ENCODE measurements at regions not wholly inside any gene's neighbourhood (a gene's known extent, or its start where the extent isn't known, plus 50 kb on each side); places are given as distances from the start of the nearest gene placed in this dataset.

DNA sequence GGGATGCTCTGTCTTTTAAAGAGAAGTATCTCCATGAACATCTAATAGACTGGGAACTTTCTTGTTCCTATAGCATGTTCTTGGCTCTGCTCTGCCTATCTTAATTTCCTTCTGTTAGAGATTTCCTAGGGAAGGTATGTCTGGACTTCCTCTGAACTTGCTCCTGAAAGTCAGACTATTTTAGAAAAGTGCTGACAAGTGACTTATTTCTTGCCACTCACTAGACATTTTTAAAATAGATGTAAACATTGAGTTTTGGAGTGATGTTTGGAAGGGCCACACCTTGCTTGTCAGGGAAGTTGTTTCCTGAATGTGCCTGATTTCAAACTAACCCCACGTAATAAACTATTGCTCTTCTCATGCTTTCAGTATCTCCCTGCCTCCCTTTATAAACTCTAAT, 62.4 kb upstream of the ATP8A1 start:
- no peak for TF ChIP-seq GATA1 (IDR thresholded peaks at IDR 0.05; ENCODE audit: low read depth, low read length)
- DNase-seq = no peak

DNA sequence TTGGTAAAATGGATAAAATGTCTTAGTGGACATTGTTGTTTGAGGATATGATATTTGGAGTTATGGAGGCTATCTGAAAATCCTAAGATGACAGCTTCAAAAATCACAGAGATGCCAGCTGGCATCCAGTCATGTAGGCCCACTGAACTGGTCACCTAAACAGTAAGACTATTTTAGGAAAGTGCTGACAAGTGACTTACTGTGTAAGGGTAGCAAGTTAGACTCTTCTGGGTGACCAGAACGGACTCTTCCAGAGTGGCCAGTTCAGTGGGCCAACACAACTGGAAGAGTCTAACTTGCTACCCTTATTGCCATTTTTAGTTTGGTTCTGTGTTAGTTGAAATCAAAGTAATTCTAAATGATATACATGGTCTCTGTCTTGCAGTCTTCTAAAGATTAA, 61.4 kb upstream of the ATP8A1 start:
- TF ChIP-seq POLR2A (IDR thresholded peaks at IDR 0.05; ENCODE audit: low read length) (no peak), GATA1 (IDR thresholded peaks at IDR 0.05; ENCODE audit: low read depth, low read length) (no peak)
- DNase-seq = no peak

DNA sequence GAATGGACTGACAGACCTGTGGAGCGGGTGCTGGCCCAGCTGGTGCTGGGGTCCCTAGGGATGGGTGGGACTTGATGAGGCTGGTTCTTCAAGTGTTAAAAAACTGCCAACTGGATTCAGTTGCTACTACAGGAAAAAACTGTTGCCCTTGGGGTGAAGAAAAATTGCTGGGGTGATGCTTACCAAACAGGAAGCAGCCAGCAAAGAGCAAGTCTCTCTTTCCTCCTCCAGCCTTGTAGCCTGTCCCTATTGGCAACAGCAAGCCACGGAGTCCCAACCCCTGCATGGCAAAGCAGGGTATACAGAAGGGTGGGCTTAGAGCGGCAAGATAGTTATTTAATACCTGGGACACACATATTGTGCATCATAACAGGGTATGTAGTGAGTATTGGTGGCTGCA, 60.1 kb upstream of the ATP8A1 start:
- TF ChIP-seq GATA1 (IDR thresholded peaks at IDR 0.05; ENCODE audit: low read depth, low read length) = no peak
- TF ChIP-seq POLR2A (IDR thresholded peaks at IDR 0.05; ENCODE audit: low read length) = no peak
- no peak for DNase-seq

DNA sequence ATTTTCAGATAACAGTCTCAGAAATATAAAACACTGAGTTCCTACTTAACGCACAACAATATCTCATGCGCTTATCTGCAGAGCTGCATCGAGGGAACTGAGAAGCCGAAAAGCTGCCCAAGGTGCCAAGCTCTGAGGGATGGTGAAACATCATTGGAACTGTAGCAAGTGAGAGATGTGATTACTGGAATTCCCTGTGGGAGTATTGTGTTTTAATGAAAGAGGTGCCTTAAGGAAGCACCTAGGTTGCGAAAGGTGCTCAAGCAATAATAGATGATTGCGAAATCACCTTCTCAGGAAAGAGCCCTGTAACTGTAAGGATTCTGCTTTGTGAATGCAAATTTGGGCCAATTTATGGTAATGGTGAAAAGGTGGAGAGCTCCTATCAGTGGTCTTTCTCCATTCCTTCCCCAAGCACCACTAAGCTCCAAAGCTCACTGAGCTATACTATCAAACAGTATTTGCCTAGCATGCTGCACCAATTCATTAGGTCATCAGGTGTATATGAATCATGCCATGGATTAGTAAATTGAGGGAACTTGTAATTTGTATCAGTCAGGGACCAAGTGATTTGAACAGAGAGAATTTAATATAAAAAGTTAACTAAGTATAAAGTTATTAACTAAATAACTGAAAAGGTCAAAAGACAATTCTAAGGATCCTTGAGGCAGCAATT, 59.0 kb upstream of the ATP8A1 start:
- TF ChIP-seq POLR2A (IDR thresholded peaks at IDR 0.05; ENCODE audit: low read length) (no peak), GATA1 (IDR thresholded peaks at IDR 0.05; ENCODE audit: low read depth, low read length) (no peak)
- DNase-seq = no peak

DNA sequence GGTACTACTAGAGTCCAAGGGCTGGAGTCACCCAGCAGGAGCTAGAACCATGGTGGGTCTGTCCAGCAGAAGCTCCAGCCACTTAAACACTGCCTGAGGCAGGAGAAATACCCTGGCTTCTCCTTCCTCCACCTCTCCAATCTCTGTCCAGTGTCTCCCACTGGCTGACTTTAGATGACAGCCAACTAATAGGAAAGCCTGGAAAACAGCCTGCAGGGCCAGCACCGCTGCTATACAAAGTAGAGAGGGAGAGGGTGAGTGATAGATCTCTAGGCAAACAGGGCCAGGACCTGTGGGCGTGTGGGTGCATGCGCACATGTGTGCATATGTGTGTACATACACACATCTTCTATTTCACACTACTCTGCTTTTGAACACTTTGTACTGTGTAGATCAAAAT, 56.5 kb upstream of the ATP8A1 start:
- DNase-seq = no peak
- TF ChIP-seq GATA1 (IDR thresholded peaks at IDR 0.05; ENCODE audit: low read depth, low read length) (no peak), POLR2A (IDR thresholded peaks at IDR 0.05; ENCODE audit: low read length) (no peak)

DNA sequence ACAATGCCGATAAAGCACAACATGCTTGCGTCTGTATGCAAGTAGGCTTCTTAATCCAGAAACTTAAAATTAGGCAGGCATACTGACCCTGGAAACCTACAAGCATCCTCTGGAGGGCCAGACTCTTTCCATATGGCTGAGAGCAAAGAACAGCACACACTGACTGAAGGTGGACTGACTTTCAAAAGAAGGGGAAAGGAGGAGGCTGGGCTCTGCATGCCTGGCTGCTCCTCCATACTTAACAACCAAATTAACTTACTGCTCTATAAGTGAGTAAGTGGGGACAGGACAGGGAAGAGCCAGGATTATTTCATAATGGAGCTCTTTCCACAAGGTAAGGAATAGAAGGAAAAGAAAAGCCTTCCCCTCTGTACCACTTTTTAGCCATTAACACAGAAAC, 55.9 kb upstream of the ATP8A1 start:
- TF ChIP-seq POLR2A (IDR thresholded peaks at IDR 0.05; ENCODE audit: low read length) = no peak
- no peak for TF ChIP-seq GATA1 (IDR thresholded peaks at IDR 0.05; ENCODE audit: low read depth, low read length)
- DNase-seq = no peak

DNA sequence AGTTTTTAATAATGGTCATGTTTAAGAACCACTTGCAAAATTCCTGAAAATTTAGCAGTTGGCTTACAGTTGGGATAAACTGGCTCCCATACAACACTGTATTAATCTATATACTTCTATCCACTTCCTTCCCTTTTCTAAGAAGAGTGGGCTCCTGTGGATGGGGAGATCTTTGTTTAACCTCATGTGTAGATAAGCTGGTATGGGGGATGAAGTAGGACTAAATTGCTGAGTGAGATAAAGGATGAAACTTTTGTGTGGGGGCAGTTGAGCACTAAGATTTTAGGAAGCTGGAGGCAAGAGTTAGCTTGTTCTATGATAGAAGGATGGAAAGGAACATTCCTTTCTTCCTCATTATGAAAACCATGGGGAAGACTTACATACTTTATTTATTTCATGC, 54.6 kb upstream of the ATP8A1 start:
- no peak for TF ChIP-seq POLR2A (IDR thresholded peaks at IDR 0.05; ENCODE audit: low read length)
- no peak for TF ChIP-seq GATA1 (IDR thresholded peaks at IDR 0.05; ENCODE audit: low read depth, low read length)
- no peak for DNase-seq

DNA sequence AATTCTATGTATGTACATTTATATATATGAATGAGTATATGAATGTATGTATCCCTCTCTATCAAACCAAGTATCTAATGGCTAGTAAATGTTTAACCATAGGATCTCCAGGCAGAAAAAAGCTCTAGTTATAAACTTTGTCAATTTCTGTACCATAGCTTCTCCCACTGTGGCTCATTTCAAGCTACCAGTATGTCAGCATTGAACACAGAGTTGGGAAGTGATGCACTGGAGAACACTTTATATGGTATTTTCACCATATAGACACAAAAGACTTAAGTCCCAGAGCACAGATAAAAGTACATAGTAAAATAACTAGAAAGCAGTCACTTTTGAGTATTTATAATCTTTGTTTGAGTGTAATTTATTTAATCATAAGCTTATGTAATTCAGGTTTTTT, 53.9 kb upstream of the ATP8A1 start:
- TF ChIP-seq GATA1 (IDR thresholded peaks at IDR 0.05; ENCODE audit: low read depth, low read length) = no peak
- no peak for TF ChIP-seq POLR2A (IDR thresholded peaks at IDR 0.05; ENCODE audit: low read length)
- no peak for DNase-seq

DNA sequence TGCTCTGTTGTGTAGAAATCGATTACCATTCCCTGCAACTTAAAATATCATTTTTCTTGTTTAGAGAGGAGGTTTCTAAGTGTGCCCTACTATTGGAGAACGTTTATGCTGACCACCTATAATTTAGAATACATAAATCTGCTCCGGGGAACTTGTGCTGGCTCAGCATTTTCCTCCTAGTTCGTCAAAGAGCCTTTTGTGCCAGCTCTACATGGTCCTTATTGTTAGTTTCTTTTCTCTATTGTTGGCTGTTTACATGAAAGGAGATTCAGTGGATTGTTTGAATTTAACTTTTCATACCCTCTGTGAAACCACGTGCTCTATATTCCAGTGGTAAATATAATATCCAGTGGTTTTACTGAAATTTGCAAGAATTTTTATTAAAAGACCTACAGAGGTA, 53.4 kb upstream of the ATP8A1 start:
- no peak for TF ChIP-seq POLR2A (IDR thresholded peaks at IDR 0.05; ENCODE audit: low read length)
- TF ChIP-seq GATA1 (IDR thresholded peaks at IDR 0.05; ENCODE audit: low read depth, low read length) = no peak
- DNase-seq = no peak

DNA sequence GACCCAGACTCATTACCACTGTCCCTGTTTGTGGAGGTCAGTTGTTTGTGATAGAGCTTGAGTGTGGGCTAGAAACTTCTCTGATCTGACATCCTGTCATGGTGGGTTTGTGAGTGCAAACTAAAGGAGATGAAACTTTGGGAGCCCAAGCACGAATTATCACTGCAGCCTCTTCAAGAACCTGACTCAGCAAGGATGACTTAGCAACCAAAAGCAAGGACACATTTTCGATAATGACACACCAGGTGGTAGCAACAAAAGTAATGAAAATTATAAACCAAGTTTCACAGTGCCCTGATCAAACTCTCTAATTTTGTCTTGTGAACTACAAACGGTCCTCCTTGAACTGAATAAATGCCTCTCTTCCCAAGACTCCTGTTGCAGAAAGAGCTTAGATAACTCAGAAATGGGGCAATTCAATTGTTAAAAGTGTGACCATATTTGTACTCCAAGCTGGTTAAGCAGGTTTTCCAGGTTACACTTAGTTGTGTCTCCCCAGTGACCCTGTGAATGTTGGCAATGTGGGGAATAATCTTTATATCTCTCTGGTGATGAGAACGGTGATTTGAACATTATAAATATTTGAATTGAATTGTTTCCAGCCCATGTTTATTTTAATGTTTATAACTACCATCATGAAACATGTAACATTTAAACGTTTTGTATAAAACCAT, 52.6 kb upstream of the ATP8A1 start:
- DNase-seq = no peak
- no peak for TF ChIP-seq GATA1 (IDR thresholded peaks at IDR 0.05; ENCODE audit: low read depth, low read length)
- TF ChIP-seq POLR2A (IDR thresholded peaks at IDR 0.05; ENCODE audit: low read length) = no peak

DNA sequence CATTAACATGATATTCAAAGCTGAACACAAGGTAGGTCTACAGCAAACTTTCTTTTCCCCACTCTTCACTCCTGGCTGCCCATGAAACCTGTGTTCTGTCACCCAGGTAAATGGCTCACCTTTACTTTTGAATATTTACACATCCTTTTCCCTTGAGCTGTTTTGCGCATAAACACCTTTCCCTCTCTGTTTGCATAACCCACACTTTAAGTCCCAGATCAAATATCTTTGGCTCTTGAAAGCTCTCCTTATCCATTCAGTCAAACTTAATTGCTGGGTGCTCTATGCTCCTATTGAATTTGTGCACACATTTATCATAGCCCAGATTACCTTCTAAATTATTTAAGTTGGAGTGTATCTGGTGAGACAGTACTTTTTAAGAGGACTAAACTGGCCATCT, 51.7 kb upstream of the ATP8A1 start:
- TF ChIP-seq GATA1 (IDR thresholded peaks at IDR 0.05; ENCODE audit: low read depth, low read length) (no peak), POLR2A (IDR thresholded peaks at IDR 0.05; ENCODE audit: low read length) (no peak)
- DNase-seq = no peak
